Panc1 (cell line): ENCODE measurements at regions not wholly inside any gene's neighbourhood (a gene's known extent, or its start where the extent isn't known, plus 50 kb on each side); places are given as distances from the start of the nearest gene placed in this dataset.

Experiments used
- ATAC-seq: fragments of 200-7000 bp; cut with Tn5 transposase; 2 replicates; pipeline ENCODE4 v1.9.1; 2020; ENCODE audit warnings: mild to moderate bottlenecking, moderate library complexity
- BruUV-seq: library from RNA; stranded (reverse); fragments of 400-500 nt; replicated peaks from 2 replicates; lab custom pipeline; 2021; lab: Mats Ljungman, UMichigan
- CTCF ChIA-PET: fragments of 300-600 bp; sonication (Branson Sonifier 250); formaldehyde crosslinking; loops from one replicate; lab custom pipeline; 2022; ENCODE audit warnings: antibody characterized with exemption; lab: Charles Lee
- POLR2A ChIA-PET: fragments of 300-600 bp; sonication (Branson Sonifier 250); formaldehyde crosslinking; loops from one replicate; lab custom pipeline; 2022; ENCODE audit warnings: antibody characterized with exemption; lab: Charles Lee
- DNase-seq: peaks from one replicate; pipeline ENCODE4 v3.0.0-alpha.2; 2010; ENCODE audit warnings: low read depth, low spot score
- H3K27ac ChIP-seq: 2 replicates; pipeline ENCODE4 v1.5.1; 2011; ENCODE audit warnings: mild to moderate bottlenecking, low read length, inconsistent platforms
- H3K27me3 ChIP-seq: fragments of 200-500 bp; sonication (Bioruptor generic); 2 replicates; pipeline ENCODE4 v1.6.0; 2014; ENCODE audit warnings: low read length, inconsistent platforms; ENCODE audit not compliant: control insufficient read depth, insufficient read depth
- H3K36me3 ChIP-seq: fragments of 200-500 bp; sonication (Bioruptor generic); 2 replicates; pipeline ENCODE4 v1.5.1; 2014; ENCODE audit warnings: inconsistent platforms, mild to moderate bottlenecking, low read length, moderate library complexity; ENCODE audit not compliant: control insufficient read depth, insufficient read depth
- H3K4me1 ChIP-seq: 2 replicates; pipeline ENCODE4 v1.5.1; 2011; ENCODE audit warnings: inconsistent platforms, mild to moderate bottlenecking, low read length, moderate library complexity; ENCODE audit not compliant: control insufficient read depth, insufficient read depth
- H3K4me3 ChIP-seq, 2 experiments: 2 replicates each; pipeline ENCODE4 v1.5.1; 2011 to 2012; ENCODE audit warnings: low read depth in 2 of 2, low read length in 2 of 2, mild to moderate bottlenecking in 2 of 2, inconsistent platforms in 1 of 2, moderate library complexity in 1 of 2
- H3K9me3 ChIP-seq: fragments of 200-500 bp; sonication (Bioruptor generic); 2 replicates; pipeline ENCODE4 v1.5.1; 2014; ENCODE audit warnings: low read depth, mild to moderate bottlenecking, inconsistent platforms, low read length, moderate library complexity; ENCODE audit not compliant: control insufficient read depth, insufficient read depth
- CTCF ChIP-seq: fragments of 450-650 bp; IDR thresholded peaks from 2 replicates; pipeline ENCODE4 v1.5.1; 2017; ENCODE audit warnings: mild to moderate bottlenecking
- POLR2AphosphoS5 ChIP-seq: IDR thresholded peaks from 2 replicates; pipeline ENCODE4 v1.6.1; 2012; ENCODE audit warnings: mild to moderate bottlenecking, low read depth, low read length, moderate library complexity
- REST ChIP-seq, 2 experiments: IDR thresholded peaks; 2 replicates each; pipeline ENCODE4 v1.6.1; 2011 to 2012; ENCODE audit warnings: low read depth in 2 of 2, control low read depth in 1 of 2, low read length in 1 of 2, mild to moderate bottlenecking in 1 of 2, moderate library complexity in 1 of 2; ENCODE audit not compliant: insufficient read depth in 1 of 2
- SIN3A ChIP-seq: IDR thresholded peaks from 2 replicates; pipeline ENCODE4 v1.6.1; 2012; ENCODE audit warnings: low read depth, mild to moderate bottlenecking, low read length, moderate library complexity, borderline replicate concordance; ENCODE audit not compliant: insufficient read depth
- TCF7L2 ChIP-seq: IDR thresholded peaks from 2 replicates; pipeline ENCODE4 v1.6.1; 2011; ENCODE audit warnings: mild to moderate bottlenecking, low read depth, low read length, inconsistent platforms
- in situ Hi-C: cut with HindIII; loops from 2 replicates; pipeline ENCODE4 v1.10.0; 2016; ENCODE audit warnings: low sequenced_read_pairs, low pct_unique_long_range_greater_than_20kb
- intact Hi-C: fragments of 100-400 bp; cut with micrococcal nuclease; formaldehyde crosslinking; loops from one replicate; pipeline ENCODE4 v1.10.0; 2022; ENCODE audit not compliant: unreplicated experiment

GRCh38 chr4:4619821-4620220 is 78.0 kb upstream of the STX18 start:
- in situ Hi-C loops: no loop called here
- no TSS peak for BruUV-seq
- TF ChIP-seq TCF7L2: no peak
- TF ChIP-seq SIN3A: no peak
- TF ChIP-seq CTCF: no peak
- TF ChIP-seq REST (IDR thresholded peaks at IDR 0.05; ENCODE audit: insufficient read depth in 1 of 2, low read depth in 2 of 2, low read length in 1 of 2): no peak
- no peak for TF ChIP-seq POLR2AphosphoS5
- ATAC-seq: no peak
- no peaks in the 10 kb centered on the region for H3K9me3 ChIP-seq
- no peak overlapping the region for H3K4me3 ChIP-seq
- no peak overlapping the region for H3K27ac ChIP-seq
- no peaks in the 10 kb centered on the region for H3K4me1 ChIP-seq
- DNase-seq: no peak
- H3K27me3 ChIP-seq: no peaks in the 10 kb centered on the region
- H3K36me3 ChIP-seq: no peaks in the 10 kb centered on the region
- POLR2A ChIA-PET: no interaction called here
- intact Hi-C loops: no loop called here
- CTCF ChIA-PET: no interaction called here

DNA sequence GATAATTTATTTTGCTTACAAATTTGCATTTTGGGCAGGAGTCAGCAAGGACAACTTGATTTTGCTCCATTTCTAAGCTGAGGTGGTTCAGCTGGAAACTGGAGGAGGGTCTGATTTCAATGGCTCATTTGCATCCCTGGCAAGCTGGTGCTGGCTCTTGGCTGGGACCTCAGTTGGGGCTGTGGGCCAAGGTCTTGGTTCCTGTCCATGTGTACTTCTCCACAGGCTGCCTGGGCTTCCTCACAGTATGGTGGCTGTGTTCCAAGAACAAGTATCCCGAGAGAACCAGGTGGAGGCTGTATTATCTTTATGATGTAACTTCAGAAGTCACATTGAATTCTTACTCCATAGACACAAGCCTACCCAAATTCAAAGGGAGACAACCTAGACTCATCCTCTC is 77.0 kb upstream of the STX18 start:
- Histone ChIP-seq H3K4me3 (no peak overlapping the region), H3K36me3 (no peaks in the 10 kb centered on the region), H3K9me3 (no peaks in the 10 kb centered on the region), H3K4me1 (no peaks in the 10 kb centered on the region), H3K27me3 (no peaks in the 10 kb centered on the region), H3K27ac (no peak overlapping the region)
- no peak for ATAC-seq
- TF ChIP-seq CTCF: no peak
- TF ChIP-seq SIN3A: no peak
- no peak for TF ChIP-seq REST (IDR thresholded peaks at IDR 0.05; ENCODE audit: insufficient read depth in 1 of 2, low read depth in 2 of 2, low read length in 1 of 2)
- TF ChIP-seq POLR2AphosphoS5: no peak
- TF ChIP-seq TCF7L2: no peak
- BruUV-seq: no TSS peak
- no peak for DNase-seq
- intact Hi-C loops (no loop called here), in situ Hi-C loops (no loop called here)
- ChIA-PET CTCF (no interaction called here), POLR2A (no interaction called here)
